GM23338 (cell line): ENCODE measurements at regions not wholly inside any gene's neighbourhood (a gene's known extent, or its start where the extent isn't known, plus 50 kb on each side); places are given as distances from the start of the nearest gene placed in this dataset.
"Not testable (repeated sequence)": the region's sequence is repeated elsewhere in the genome, so short reads cannot be mapped to it uniquely, and the experiment has no call there.

Experiments used
- EZH2phosphoT487 ChIP-seq: fragments of 200-600 bp; sonication (generic); IDR thresholded peaks from one replicate; pipeline ENCODE4 v1.8.1; 2018; ENCODE audit warnings: antibody characterized with exemption; ENCODE audit not compliant: unreplicated experiment
- TF ChIP-seq, protein P1 (sequence below), 2 experiments: fragments of 200-600 bp in 1 of 2; sonication (generic) in 1 of 2; conservative IDR thresholded peaks; 2 replicates each; pipeline versions ENCODE4 v1.5.1 to v1.6.1; 2016 to 2017; ENCODE audit warnings: antibody characterized with exemption in 2 of 2, low read depth in 2 of 2, mild to moderate bottlenecking in 2 of 2, moderate library complexity in 1 of 2
- TF ChIP-seq, protein P2 (sequence below): IDR thresholded peaks from one replicate; pipeline ENCODE4 v1.6.1; 2018; ENCODE audit warnings: antibody characterized with exemption; ENCODE audit not compliant: unreplicated experiment

DNA sequence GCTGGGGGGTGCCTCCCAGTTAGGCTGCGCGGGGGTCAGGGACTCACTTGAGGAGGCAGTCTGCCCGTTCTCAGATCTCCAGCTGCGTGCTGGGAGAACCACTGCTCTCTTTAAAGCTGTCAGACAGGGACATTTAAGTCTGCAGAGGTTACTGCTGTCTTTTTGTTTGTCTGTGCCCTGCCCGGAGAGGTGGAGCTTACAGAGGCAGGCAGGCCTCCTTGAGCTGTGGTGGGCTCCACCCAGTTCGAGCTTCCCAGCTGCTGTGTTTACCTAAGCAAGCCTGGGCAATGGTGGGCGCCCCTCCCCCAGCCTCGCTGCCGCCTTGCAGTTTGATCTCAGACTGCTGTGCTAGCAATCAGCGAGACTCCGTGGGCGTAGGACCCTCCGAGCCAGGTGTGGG is 584.2 kb upstream of the SLC39A10 start:
- TF ChIP-seq, protein P1, sequence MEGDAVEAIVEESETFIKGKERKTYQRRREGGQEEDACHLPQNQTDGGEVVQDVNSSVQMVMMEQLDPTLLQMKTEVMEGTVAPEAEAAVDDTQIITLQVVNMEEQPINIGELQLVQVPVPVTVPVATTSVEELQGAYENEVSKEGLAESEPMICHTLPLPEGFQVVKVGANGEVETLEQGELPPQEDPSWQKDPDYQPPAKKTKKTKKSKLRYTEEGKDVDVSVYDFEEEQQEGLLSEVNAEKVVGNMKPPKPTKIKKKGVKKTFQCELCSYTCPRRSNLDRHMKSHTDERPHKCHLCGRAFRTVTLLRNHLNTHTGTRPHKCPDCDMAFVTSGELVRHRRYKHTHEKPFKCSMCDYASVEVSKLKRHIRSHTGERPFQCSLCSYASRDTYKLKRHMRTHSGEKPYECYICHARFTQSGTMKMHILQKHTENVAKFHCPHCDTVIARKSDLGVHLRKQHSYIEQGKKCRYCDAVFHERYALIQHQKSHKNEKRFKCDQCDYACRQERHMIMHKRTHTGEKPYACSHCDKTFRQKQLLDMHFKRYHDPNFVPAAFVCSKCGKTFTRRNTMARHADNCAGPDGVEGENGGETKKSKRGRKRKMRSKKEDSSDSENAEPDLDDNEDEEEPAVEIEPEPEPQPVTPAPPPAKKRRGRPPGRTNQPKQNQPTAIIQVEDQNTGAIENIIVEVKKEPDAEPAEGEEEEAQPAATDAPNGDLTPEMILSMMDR (conservative IDR thresholded peaks at IDR 0.05; ENCODE audit: low read depth in 2 of 2) = not testable (repeated sequence)
- TF ChIP-seq, protein P2, sequence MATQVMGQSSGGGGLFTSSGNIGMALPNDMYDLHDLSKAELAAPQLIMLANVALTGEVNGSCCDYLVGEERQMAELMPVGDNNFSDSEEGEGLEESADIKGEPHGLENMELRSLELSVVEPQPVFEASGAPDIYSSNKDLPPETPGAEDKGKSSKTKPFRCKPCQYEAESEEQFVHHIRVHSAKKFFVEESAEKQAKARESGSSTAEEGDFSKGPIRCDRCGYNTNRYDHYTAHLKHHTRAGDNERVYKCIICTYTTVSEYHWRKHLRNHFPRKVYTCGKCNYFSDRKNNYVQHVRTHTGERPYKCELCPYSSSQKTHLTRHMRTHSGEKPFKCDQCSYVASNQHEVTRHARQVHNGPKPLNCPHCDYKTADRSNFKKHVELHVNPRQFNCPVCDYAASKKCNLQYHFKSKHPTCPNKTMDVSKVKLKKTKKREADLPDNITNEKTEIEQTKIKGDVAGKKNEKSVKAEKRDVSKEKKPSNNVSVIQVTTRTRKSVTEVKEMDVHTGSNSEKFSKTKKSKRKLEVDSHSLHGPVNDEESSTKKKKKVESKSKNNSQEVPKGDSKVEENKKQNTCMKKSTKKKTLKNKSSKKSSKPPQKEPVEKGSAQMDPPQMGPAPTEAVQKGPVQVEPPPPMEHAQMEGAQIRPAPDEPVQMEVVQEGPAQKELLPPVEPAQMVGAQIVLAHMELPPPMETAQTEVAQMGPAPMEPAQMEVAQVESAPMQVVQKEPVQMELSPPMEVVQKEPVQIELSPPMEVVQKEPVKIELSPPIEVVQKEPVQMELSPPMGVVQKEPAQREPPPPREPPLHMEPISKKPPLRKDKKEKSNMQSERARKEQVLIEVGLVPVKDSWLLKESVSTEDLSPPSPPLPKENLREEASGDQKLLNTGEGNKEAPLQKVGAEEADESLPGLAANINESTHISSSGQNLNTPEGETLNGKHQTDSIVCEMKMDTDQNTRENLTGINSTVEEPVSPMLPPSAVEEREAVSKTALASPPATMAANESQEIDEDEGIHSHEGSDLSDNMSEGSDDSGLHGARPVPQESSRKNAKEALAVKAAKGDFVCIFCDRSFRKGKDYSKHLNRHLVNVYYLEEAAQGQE = not testable (repeated sequence)
- TF ChIP-seq EZH2phosphoT487 = not testable (repeated sequence)
